Spleen (tissue), 11 donors: ENCODE measurements at regions not wholly inside any gene's neighbourhood (a gene's known extent, or its start where the extent isn't known, plus 50 kb on each side); places are given as distances from the start of the nearest gene placed in this dataset.

Source experiments
- DNase-seq: peaks from one replicate; pipeline ENCODE4 v3.0.0-alpha.2; 2020
- H3K27ac ChIP-seq, 8 donors: fragments of 200-600 bp; sonication (generic) in 7 of 8; 1 replicate in 4 of 8; 2 replicates in 4 of 8; pipeline versions ENCODE4 v1.5.0 to v1.8.0; 2016 to 2021; ENCODE audit warnings: inconsistent platforms in 4 of 8, mild to moderate bottlenecking in 4 of 8, moderate library complexity in 1 of 8
- H3K27me3 ChIP-seq, 7 donors: fragments of 200-600 bp; sonication (generic) in 6 of 7; replicated peaks in 1 of 7; 1 replicate in 4 of 7; 2 replicates in 3 of 7; pipeline versions ENCODE4 v1.5.0 to v1.8.0; 2016 to 2021; ENCODE audit warnings: inconsistent platforms in 3 of 7, mild to moderate bottlenecking in 1 of 7
- H3K36me3 ChIP-seq, 6 donors: fragments of 200-600 bp; sonication (generic) in 5 of 6; 1 replicate in 4 of 6; 2 replicates in 2 of 6; pipeline versions ENCODE4 v1.5.0 to v1.8.0; 2016 to 2021; ENCODE audit warnings: inconsistent platforms in 2 of 6
- H3K4me1 ChIP-seq, 6 donors: fragments of 200-600 bp; sonication (generic) in 5 of 6; 1 replicate in 3 of 6; 2 replicates in 3 of 6; pipeline versions ENCODE4 v1.5.0 to v1.8.0; 2016 to 2021; ENCODE audit warnings: inconsistent platforms in 3 of 6
- H3K4me3 ChIP-seq, 8 donors: fragments of 200-600 bp; sonication (generic) in 7 of 8; 1 replicate in 4 of 8; 2 replicates in 4 of 8; pipeline versions ENCODE4 v1.5.0 to v1.8.0; 2016 to 2021; ENCODE audit warnings: inconsistent platforms in 4 of 8, mild to moderate bottlenecking in 4 of 8, moderate library complexity in 2 of 8
- H3K9me3 ChIP-seq, 8 donors: fragments of 200-600 bp; sonication (generic) in 7 of 8; 1 replicate in 4 of 8; 2 replicates in 4 of 8; pipeline versions ENCODE4 v1.5.0 to v1.8.0; 2016 to 2021; ENCODE audit warnings: inconsistent platforms in 4 of 8
- POLR2A ChIP-seq, 3 donors: fragments of 450-650 bp; IDR thresholded peaks; one replicate each; pipeline ENCODE4 v1.5.1; 2017; ENCODE audit warnings: antibody characterized with exemption in 3 of 3, mild to moderate bottlenecking in 1 of 3
- POLR2AphosphoS5 ChIP-seq, 3 donors: sonication (generic); formaldehyde crosslinking; IDR thresholded peaks; one replicate each; pipeline ENCODE4 v1.5.1; 2017; ENCODE audit warnings: antibody characterized with exemption in 3 of 3
- WGBS, 5 donors: extraction: QIAGEN DNeasy Blood & Tissue Kit in 3 of 5; methylation state at CpG; one replicate each; pipeline versions ENCODE4 v1.1.5 to v1.1.7; 2013 to 2018; 5-methylcytosine and 5-hydroxymethylcytosine counted together
- intact Hi-C: fragments of 100-400 bp; cut with DNase I; formaldehyde crosslinking; loops from one replicate; pipeline ENCODE4 v1.15.0; 2023; ENCODE audit warnings: low total_unique reads
- TF ChIP-seq, protein P1 (sequence below), 11 experiments: fragments of 200-600 bp in 7 of 11; fragments of 450-650 bp in 4 of 11; sonication (generic) in 4 of 11; IDR thresholded peaks in 8 of 11; conservative IDR thresholded peaks in 3 of 11; 1 replicate in 7 of 11; 2 replicates in 4 of 11; pipeline versions ENCODE4 v1.4.0 to v1.8.0; 2016 to 2021; ENCODE audit warnings: antibody characterized with exemption in 11 of 11, inconsistent platforms in 4 of 11, mild to moderate bottlenecking in 1 of 11
- donor health status: healthy with polysubstance abuse.
- donor health status: DM: no; HTN: no; CAD: no; lungs with moderate emphysema.
- donor health status: DM: no; HTN: no; CAD: no.
- donor health status: Bipolar disorder and iron deficiency.
- donor health status: healthy.
- donor health status: DM: no; HTN: no; CAD: no.
- donor health status: DM: yes; HTN: yes; CAD: no.

GRCh38 chr4:155119006-155119405 is 89.4 kb upstream of the NPY2R start:
- Histone ChIP-seq H3K4me3 (no peak overlapping the region), H3K36me3 (no peaks in the 10 kb centered on the region), H3K9me3 (peaks cover 0 to 13% (median 10%) of the 10 kb centered on the region in 8 donors), H3K4me1 (no peaks in the 10 kb centered on the region), H3K27me3 (no peaks in the 10 kb centered on the region), H3K27ac (no peak overlapping the region)
- TF ChIP-seq POLR2A (IDR thresholded peaks at IDR 0.05) (no peak), POLR2AphosphoS5 (IDR thresholded peaks at IDR 0.05) (no peak)
- intact Hi-C loops, result no loop called here
- no peak for DNase-seq

GRCh38 chr4:155120536-155120935 is 87.9 kb upstream of the NPY2R start:
- TF ChIP-seq, protein P1, sequence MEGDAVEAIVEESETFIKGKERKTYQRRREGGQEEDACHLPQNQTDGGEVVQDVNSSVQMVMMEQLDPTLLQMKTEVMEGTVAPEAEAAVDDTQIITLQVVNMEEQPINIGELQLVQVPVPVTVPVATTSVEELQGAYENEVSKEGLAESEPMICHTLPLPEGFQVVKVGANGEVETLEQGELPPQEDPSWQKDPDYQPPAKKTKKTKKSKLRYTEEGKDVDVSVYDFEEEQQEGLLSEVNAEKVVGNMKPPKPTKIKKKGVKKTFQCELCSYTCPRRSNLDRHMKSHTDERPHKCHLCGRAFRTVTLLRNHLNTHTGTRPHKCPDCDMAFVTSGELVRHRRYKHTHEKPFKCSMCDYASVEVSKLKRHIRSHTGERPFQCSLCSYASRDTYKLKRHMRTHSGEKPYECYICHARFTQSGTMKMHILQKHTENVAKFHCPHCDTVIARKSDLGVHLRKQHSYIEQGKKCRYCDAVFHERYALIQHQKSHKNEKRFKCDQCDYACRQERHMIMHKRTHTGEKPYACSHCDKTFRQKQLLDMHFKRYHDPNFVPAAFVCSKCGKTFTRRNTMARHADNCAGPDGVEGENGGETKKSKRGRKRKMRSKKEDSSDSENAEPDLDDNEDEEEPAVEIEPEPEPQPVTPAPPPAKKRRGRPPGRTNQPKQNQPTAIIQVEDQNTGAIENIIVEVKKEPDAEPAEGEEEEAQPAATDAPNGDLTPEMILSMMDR (IDR thresholded peaks at IDR 0.05 in 8 of 11, conservative IDR thresholded peaks at IDR 0.05 in 3 of 11), result no peak
- TF ChIP-seq POLR2A (IDR thresholded peaks at IDR 0.05) (no peak), POLR2AphosphoS5 (IDR thresholded peaks at IDR 0.05) (no peak)
- intact Hi-C loops, result no loop called here
- Histone ChIP-seq H3K9me3 (peaks cover 0 to 13% (median 10%) of the 10 kb centered on the region in 8 donors), H3K27me3 (no peaks in the 10 kb centered on the region), H3K4me3 (no peak overlapping the region), H3K27ac (no peak overlapping the region), H3K36me3 (no peaks in the 10 kb centered on the region), H3K4me1 (no peaks in the 10 kb centered on the region)
- 48 to 71% (median 58%) methylated on average over 1 of the region's 1 CpG for WGBS, 5 donors
- DNase-seq, result no peak

- WGBS, 5 donors, result 77 to 80% (median 79%) methylated on average over 5 of the region's 5 CpGs
- Histone ChIP-seq H3K36me3 (no peaks in the 10 kb centered on the region), H3K27ac (no peak overlapping the region), H3K9me3 (peaks cover 0 to 13% (median 10%) of the 10 kb centered on the region in 8 donors), H3K4me3 (no peak overlapping the region), H3K27me3 (no peaks in the 10 kb centered on the region), H3K4me1 (no peaks in the 10 kb centered on the region)
- intact Hi-C loops, result no loop called here
- TF ChIP-seq POLR2AphosphoS5 (IDR thresholded peaks at IDR 0.05), result no peak
- TF ChIP-seq POLR2A (IDR thresholded peaks at IDR 0.05), result no peak
- TF ChIP-seq, protein P1 (IDR thresholded peaks at IDR 0.05 in 8 of 11, conservative IDR thresholded peaks at IDR 0.05 in 3 of 11), result no peak
- DNase-seq, result no peak
These were observed 86.1 kb upstream of the NPY2R start for GRCh38 chr4:155122382-155122781.

GRCh38 chr4:155134136-155134535 is 74.3 kb upstream of the NPY2R start:
- intact Hi-C loops, result no loop called here
- H3K4me3 ChIP-seq, result no peak overlapping the region
- H3K4me1 ChIP-seq, result no peaks in the 10 kb centered on the region
- H3K27ac ChIP-seq, result no peak overlapping the region
- H3K27me3 ChIP-seq, result no peaks in the 10 kb centered on the region
- no peak for DNase-seq
- H3K9me3 ChIP-seq, result no peaks in the 10 kb centered on the region
- TF ChIP-seq POLR2AphosphoS5 (IDR thresholded peaks at IDR 0.05), result no peak
- no peak for TF ChIP-seq POLR2A (IDR thresholded peaks at IDR 0.05)
- TF ChIP-seq, protein P1 (IDR thresholded peaks at IDR 0.05 in 8 of 11, conservative IDR thresholded peaks at IDR 0.05 in 3 of 11), result no peak
- no peaks in the 10 kb centered on the region for H3K36me3 ChIP-seq

GRCh38 chr4:155140889-155141288 is 67.5 kb upstream of the NPY2R start:
- Histone ChIP-seq H3K36me3 (no peaks in the 10 kb centered on the region), H3K27me3 (no peaks in the 10 kb centered on the region), H3K4me1 (no peaks in the 10 kb centered on the region), H3K27ac (no peak overlapping the region), H3K4me3 (no peak overlapping the region), H3K9me3 (no peaks in the 10 kb centered on the region)
- no peak for DNase-seq
- intact Hi-C loops, result no loop called here
- TF ChIP-seq, protein P1 (IDR thresholded peaks at IDR 0.05 in 8 of 11, conservative IDR thresholded peaks at IDR 0.05 in 3 of 11), result no peak
- TF ChIP-seq POLR2AphosphoS5 (IDR thresholded peaks at IDR 0.05) (no peak), POLR2A (IDR thresholded peaks at IDR 0.05) (no peak)
- 76 to 87% (median 77%) methylated on average over 5 of the region's 5 CpGs for WGBS, 5 donors
